VCaP (cell line): ENCODE measurements at regions not wholly inside any gene's neighbourhood (a gene's known extent, or its start where the extent isn't known, plus 50 kb on each side); places are given as distances from the start of the nearest gene placed in this dataset.

Experiments used
- H3K27ac ChIP-seq: fragments of 450-650 bp; 2 replicates; pipeline ENCODE4 v1.5.1; 2017
- CTCF ChIP-seq: fragments of 450-650 bp; conservative IDR thresholded peaks from 2 replicates; pipeline ENCODE4 v1.5.1; 2017; ENCODE audit warnings: mild to moderate bottlenecking, moderate library complexity

- no peak overlapping the region for H3K27ac ChIP-seq
- TF ChIP-seq CTCF, result no peak
Measured at GRCh38 chr16:13552960-13553257, 367.0 kb upstream of the ERCC4 start.

DNA sequence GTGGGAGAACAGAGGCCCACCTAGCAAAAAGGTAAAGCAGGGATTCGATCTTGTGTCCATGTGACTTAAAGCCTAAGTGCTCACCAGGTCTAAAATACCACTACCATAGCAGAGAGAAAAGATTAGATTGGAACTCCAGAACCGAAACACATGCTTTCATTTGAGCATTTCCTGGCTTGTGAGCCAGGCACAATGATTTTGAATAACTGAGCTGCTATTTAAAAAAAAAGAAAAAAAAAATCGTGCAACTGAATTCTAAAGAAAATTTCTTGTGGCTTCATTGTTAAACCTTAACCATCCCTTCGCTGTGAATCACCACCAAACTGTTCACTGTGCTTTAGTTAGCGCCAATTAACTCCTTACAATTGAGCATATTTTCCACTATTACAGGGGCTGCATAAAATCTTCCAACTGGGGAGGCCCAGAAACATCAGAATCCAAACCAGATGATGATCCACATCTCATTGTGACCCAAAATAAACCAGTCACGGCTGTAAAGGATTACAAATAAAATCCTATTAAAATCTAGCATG lies 366.4 kb upstream of the ERCC4 start:
- TF ChIP-seq CTCF, result no peak
- no peak overlapping the region for H3K27ac ChIP-seq

- no peak overlapping the region for H3K27ac ChIP-seq
Measured at GRCh38 chr16:13554005-13554404, 365.9 kb upstream of the ERCC4 start.

DNA sequence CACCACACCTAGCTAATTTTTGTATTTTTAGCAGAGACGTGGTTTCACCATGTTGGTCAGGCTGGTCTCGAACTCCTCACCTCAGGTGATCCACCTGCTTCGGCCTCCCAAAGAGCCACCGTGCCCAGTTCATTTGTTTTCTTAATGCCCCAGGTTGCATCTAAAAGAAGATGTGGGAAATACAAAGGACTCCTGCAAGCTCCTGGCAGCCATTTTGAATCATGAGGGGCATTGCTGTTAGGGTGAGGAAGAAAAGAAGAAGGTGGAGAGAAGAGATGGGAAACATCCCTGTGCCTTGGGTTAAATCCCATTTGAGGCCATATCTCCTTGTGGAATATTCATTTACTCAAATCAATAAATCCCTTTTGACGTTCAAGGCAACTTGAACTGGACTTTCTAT lies 365.3 kb upstream of the ERCC4 start:
- H3K27ac ChIP-seq, result no peak overlapping the region
- no peak for TF ChIP-seq CTCF

More at GRCh38 chr16:13554005-13554404, 365.9 kb upstream of the ERCC4 start:
- TF ChIP-seq CTCF, result no peak

- no peak overlapping the region for H3K27ac ChIP-seq
- TF ChIP-seq CTCF, result no peak
Measured at GRCh38 chr16:13557418-13557817, 362.5 kb upstream of the ERCC4 start.

GRCh38 chr16:13558752-13559151 lies 361.2 kb upstream of the ERCC4 start:
- H3K27ac ChIP-seq, result no peak overlapping the region
- TF ChIP-seq CTCF, result no peak

- no peak overlapping the region for H3K27ac ChIP-seq
- TF ChIP-seq CTCF, result no peak
Measured at GRCh38 chr16:13559624-13560023, 360.3 kb upstream of the ERCC4 start.

DNA sequence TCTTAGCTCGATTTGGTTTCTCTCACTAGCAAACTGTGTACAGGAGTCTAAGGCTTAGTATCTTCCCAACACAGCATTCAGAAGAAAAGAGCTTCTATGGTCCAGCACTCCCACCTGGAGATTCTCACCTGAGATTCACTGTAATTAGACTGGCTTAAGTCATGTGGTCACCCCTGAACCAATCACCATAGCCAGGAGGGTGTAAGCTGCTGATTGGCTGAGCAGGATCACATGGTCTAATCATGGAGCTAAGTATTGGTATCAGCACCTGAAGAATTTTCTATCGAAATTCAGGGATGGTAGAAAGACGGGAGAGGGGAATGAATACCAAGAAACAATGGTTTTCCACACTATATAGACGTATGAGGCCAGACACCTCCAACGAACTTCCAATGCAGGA lies 359.8 kb upstream of the ERCC4 start:
- TF ChIP-seq CTCF, result no peak
- no peak overlapping the region for H3K27ac ChIP-seq
